ENCODE measurements at regions not wholly inside any gene's neighbourhood (a gene's known extent, or its start where the extent isn't known, plus 50 kb on each side); places are given as distances from the start of the nearest gene placed in this dataset.

DNA sequence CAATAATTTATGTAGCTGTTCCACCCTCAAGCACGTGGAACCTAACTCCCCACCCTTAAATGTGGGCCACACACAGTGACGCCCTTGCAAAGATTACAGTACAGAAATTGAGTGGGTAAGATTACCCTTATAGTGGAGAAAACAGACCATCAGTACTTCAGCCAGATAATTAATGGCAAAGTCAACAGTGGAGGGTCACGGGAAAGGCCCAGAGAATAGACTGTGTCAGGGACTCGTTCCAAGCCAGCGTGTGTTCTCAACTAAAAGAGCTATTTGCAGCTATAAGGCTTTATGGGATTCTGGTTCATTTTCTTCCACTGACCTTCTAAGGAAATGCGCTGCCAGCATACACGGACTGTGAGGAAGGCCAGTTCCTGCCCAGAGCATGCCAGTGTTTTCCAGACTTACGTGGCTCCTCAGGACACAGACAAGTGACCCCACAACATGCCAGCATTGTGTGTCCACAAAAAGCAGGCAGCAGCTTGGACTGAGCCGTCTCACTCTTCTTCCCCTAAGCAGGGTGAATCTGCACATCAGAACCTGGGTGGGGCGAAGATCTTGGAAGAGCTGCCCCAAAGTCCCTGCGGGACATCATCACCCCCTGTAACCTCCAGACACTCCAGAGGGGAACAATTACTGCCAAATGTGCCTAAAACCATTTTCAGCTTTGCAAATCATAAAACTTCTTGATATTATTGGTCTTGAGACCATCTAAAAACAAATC is 428.5 kb downstream of the OCA2 start:
- H3K4ac ChIP-seq (ENCODE audit: low read depth in 1 of 2, low read length in 2 of 2), result no peak overlapping the region
- no peak overlapping the region for H3K27ac ChIP-seq (ENCODE audit: low read length, poor library complexity, severe bottlenecking)
- H3K9me3 ChIP-seq (ENCODE audit: control insufficient read depth, low read length), result no peaks in the 10 kb centered on the region
- no peak overlapping the region for H2BK12ac ChIP-seq (ENCODE audit: low read length in 2 of 2)
- no peaks in the 10 kb centered on the region for H3K27me3 ChIP-seq (ENCODE audit: control insufficient read depth in 1 of 2, insufficient read depth in 1 of 2, low read length in 2 of 2)
- H3K36me3 ChIP-seq (ENCODE audit: control insufficient read depth in 1 of 2, insufficient read depth in 2 of 2, low read depth in 1 of 2, low read length in 2 of 2), result no peaks in the 10 kb centered on the region
- H4K8ac ChIP-seq (ENCODE audit: low read length), result no peak overlapping the region
- no peak overlapping the region for H3K14ac ChIP-seq (ENCODE audit: low read length in 2 of 2)
- H2BK15ac ChIP-seq (ENCODE audit: low read depth, poor library complexity, severe bottlenecking), result no peak overlapping the region
- no peak overlapping the region for H3K4me2 ChIP-seq (ENCODE audit: low read length, poor library complexity, severe bottlenecking)
- H4K91ac ChIP-seq (ENCODE audit: low read length), result no peak overlapping the region
- no peak overlapping the region for H3K23ac ChIP-seq (ENCODE audit: low read length in 2 of 2)
- H3K4me1 ChIP-seq (ENCODE audit: control insufficient read depth, insufficient read depth, low read depth, low read length), result peaks cover 2% of the 10 kb centered on the region
- no peak overlapping the region for H2BK120ac ChIP-seq (ENCODE audit: low read depth, low read length)
- WGBS, result 62% methylated on average over 10 of the region's 11 CpGs
- H3K79me1 ChIP-seq (replicated peaks; ENCODE audit: low read length, poor library complexity, severe bottlenecking), result no peaks in the 10 kb centered on the region
- no peak overlapping the region for H3K9ac ChIP-seq (ENCODE audit: low read length)
- no peak overlapping the region for H3K4me3 ChIP-seq (ENCODE audit: insufficient read depth in 1 of 2, low read depth in 1 of 2, low read length in 2 of 2)
- H2BK5ac ChIP-seq (ENCODE audit: low read depth, low read length, poor library complexity, severe bottlenecking), result no peak overlapping the region
- DNase-seq, result no peak
- no peak overlapping the region for H3K18ac ChIP-seq (ENCODE audit: low read depth in 1 of 2, low read length in 2 of 2)
- no peak overlapping the region for H2AK5ac ChIP-seq (ENCODE audit: low read length, severe bottlenecking)
- H2AFZ ChIP-seq (ENCODE audit: low read depth, low read length), result no peak overlapping the region

GRCh38 chr15:27669641-27670040 is 429.5 kb downstream of the OCA2 start:
- no peaks in the 10 kb centered on the region for H3K36me3 ChIP-seq (ENCODE audit: control insufficient read depth in 1 of 2, insufficient read depth in 2 of 2, low read depth in 1 of 2, low read length in 2 of 2)
- no peak overlapping the region for H3K27ac ChIP-seq (ENCODE audit: low read length, poor library complexity, severe bottlenecking)
- no peak overlapping the region for H4K91ac ChIP-seq (ENCODE audit: low read length)
- H3K4me2 ChIP-seq (ENCODE audit: low read length, poor library complexity, severe bottlenecking), result no peak overlapping the region
- no peak overlapping the region for H4K8ac ChIP-seq (ENCODE audit: low read length)
- H3K9ac ChIP-seq (ENCODE audit: low read length), result no peak overlapping the region
- H3K18ac ChIP-seq (ENCODE audit: low read depth in 1 of 2, low read length in 2 of 2), result no peak overlapping the region
- no peaks in the 10 kb centered on the region for H3K27me3 ChIP-seq (ENCODE audit: control insufficient read depth in 1 of 2, insufficient read depth in 1 of 2, low read length in 2 of 2)
- H2AFZ ChIP-seq (ENCODE audit: low read depth, low read length), result no peak overlapping the region
- DNase-seq, result no peak
- H3K14ac ChIP-seq (ENCODE audit: low read length in 2 of 2), result no peak overlapping the region
- H2BK12ac ChIP-seq (ENCODE audit: low read length in 2 of 2), result no peak overlapping the region
- H3K9me3 ChIP-seq (ENCODE audit: control insufficient read depth, low read length), result no peaks in the 10 kb centered on the region
- H2BK120ac ChIP-seq (ENCODE audit: low read depth, low read length), result no peak overlapping the region
- no peaks in the 10 kb centered on the region for H3K79me1 ChIP-seq (replicated peaks; ENCODE audit: low read length, poor library complexity, severe bottlenecking)
- H3K23ac ChIP-seq (ENCODE audit: low read length in 2 of 2), result no peak overlapping the region
- no peak overlapping the region for H2AK5ac ChIP-seq (ENCODE audit: low read length, severe bottlenecking)
- no peak overlapping the region for H2BK15ac ChIP-seq (ENCODE audit: low read depth, poor library complexity, severe bottlenecking)
- H3K4me3 ChIP-seq (ENCODE audit: insufficient read depth in 1 of 2, low read depth in 1 of 2, low read length in 2 of 2), result no peak overlapping the region
- H2BK5ac ChIP-seq (ENCODE audit: low read depth, low read length, poor library complexity, severe bottlenecking), result no peak overlapping the region
- WGBS, result 85% methylated on average over 10 of the region's 10 CpGs
- no peak overlapping the region for H3K4ac ChIP-seq (ENCODE audit: low read depth in 1 of 2, low read length in 2 of 2)
- peaks cover 2% of the 10 kb centered on the region for H3K4me1 ChIP-seq (ENCODE audit: control insufficient read depth, insufficient read depth, low read depth, low read length)

GRCh38 chr15:27668471-27669220 is 430.5 kb downstream of the OCA2 start:
- Histone ChIP-seq H2AK5ac (ENCODE audit: low read length, severe bottlenecking) (no peak overlapping the region), H3K9me3 (ENCODE audit: control insufficient read depth, low read length) (no peaks in the 10 kb centered on the region), H4K8ac (ENCODE audit: low read length) (no peak overlapping the region), H2BK120ac (ENCODE audit: low read depth, low read length) (no peak overlapping the region), H3K18ac (ENCODE audit: low read depth in 1 of 2, low read length in 2 of 2) (no peak overlapping the region), H3K79me1 (replicated peaks; ENCODE audit: low read length, poor library complexity, severe bottlenecking) (no peaks in the 10 kb centered on the region), H3K4me2 (ENCODE audit: low read length, poor library complexity, severe bottlenecking) (no peak overlapping the region), H3K4ac (ENCODE audit: low read depth in 1 of 2, low read length in 2 of 2) (no peak overlapping the region), H2AFZ (ENCODE audit: low read depth, low read length) (no peak overlapping the region), H2BK12ac (ENCODE audit: low read length in 2 of 2) (no peak overlapping the region), H3K36me3 (ENCODE audit: control insufficient read depth in 1 of 2, insufficient read depth in 2 of 2, low read depth in 1 of 2, low read length in 2 of 2) (no peaks in the 10 kb centered on the region), H3K4me1 (ENCODE audit: control insufficient read depth, insufficient read depth, low read depth, low read length) (peaks cover 2% of the 10 kb centered on the region), H3K23ac (ENCODE audit: low read length in 2 of 2) (no peak overlapping the region), H3K14ac (ENCODE audit: low read length in 2 of 2) (no peak overlapping the region), H3K27ac (ENCODE audit: low read length, poor library complexity, severe bottlenecking) (no peak overlapping the region), H2BK15ac (ENCODE audit: low read depth, poor library complexity, severe bottlenecking) (no peak overlapping the region), H2BK5ac (ENCODE audit: low read depth, low read length, poor library complexity, severe bottlenecking) (no peak overlapping the region), H4K91ac (ENCODE audit: low read length) (no peak overlapping the region), H3K9ac (ENCODE audit: low read length) (no peak overlapping the region), H3K4me3 (ENCODE audit: insufficient read depth in 1 of 2, low read depth in 1 of 2, low read length in 2 of 2) (no peak overlapping the region), H3K27me3 (ENCODE audit: control insufficient read depth in 1 of 2, insufficient read depth in 1 of 2, low read length in 2 of 2) (no peaks in the 10 kb centered on the region)
- WGBS, result 64% methylated on average over 7 of the region's 9 CpGs
- DNase-seq, result no peak

DNA sequence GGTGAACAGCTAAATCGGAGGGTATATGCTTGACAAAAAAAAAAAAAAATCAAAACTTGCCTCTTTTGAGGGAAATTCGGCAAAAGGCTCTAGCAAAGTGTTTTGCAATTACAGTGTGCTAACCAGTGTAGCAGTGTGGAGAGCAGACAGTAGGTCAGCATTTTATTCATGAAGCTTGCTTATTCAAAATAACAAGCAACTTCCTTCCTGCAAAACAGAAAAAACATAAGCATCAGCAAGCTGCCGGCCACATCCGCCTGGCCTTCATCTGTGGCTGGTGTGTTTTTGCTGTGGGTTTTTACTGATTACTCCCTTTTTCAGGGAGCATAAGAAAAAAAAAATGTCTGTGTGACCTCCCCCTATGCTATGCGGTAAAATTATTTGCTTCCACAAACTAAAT is 434.1 kb downstream of the OCA2 start:
- Histone ChIP-seq H3K9ac (ENCODE audit: low read length) (no peak overlapping the region), H3K23ac (ENCODE audit: low read length in 2 of 2) (no peak overlapping the region), H3K4ac (ENCODE audit: low read depth in 1 of 2, low read length in 2 of 2) (no peak overlapping the region), H3K79me1 (replicated peaks; ENCODE audit: low read length, poor library complexity, severe bottlenecking) (no peaks in the 10 kb centered on the region), H2BK15ac (ENCODE audit: low read depth, poor library complexity, severe bottlenecking) (no peak overlapping the region), H3K9me3 (ENCODE audit: control insufficient read depth, low read length) (peaks cover 4% of the 10 kb centered on the region), H2BK12ac (ENCODE audit: low read length in 2 of 2) (no peak overlapping the region), H3K36me3 (ENCODE audit: control insufficient read depth in 1 of 2, insufficient read depth in 2 of 2, low read depth in 1 of 2, low read length in 2 of 2) (no peaks in the 10 kb centered on the region), H4K91ac (ENCODE audit: low read length) (no peak overlapping the region), H3K4me2 (ENCODE audit: low read length, poor library complexity, severe bottlenecking) (no peak overlapping the region), H3K14ac (ENCODE audit: low read length in 2 of 2) (no peak overlapping the region), H2AFZ (ENCODE audit: low read depth, low read length) (no peak overlapping the region), H3K4me1 (ENCODE audit: control insufficient read depth, insufficient read depth, low read depth, low read length) (no peaks in the 10 kb centered on the region), H2BK5ac (ENCODE audit: low read depth, low read length, poor library complexity, severe bottlenecking) (no peak overlapping the region), H3K27me3 (ENCODE audit: control insufficient read depth in 1 of 2, insufficient read depth in 1 of 2, low read length in 2 of 2) (no peaks in the 10 kb centered on the region), H2BK120ac (ENCODE audit: low read depth, low read length) (no peak overlapping the region), H2AK5ac (ENCODE audit: low read length, severe bottlenecking) (no peak overlapping the region), H4K8ac (ENCODE audit: low read length) (no peak overlapping the region), H3K4me3 (ENCODE audit: insufficient read depth in 1 of 2, low read depth in 1 of 2, low read length in 2 of 2) (no peak overlapping the region), H3K18ac (ENCODE audit: low read depth in 1 of 2, low read length in 2 of 2) (no peak overlapping the region), H3K27ac (ENCODE audit: low read length, poor library complexity, severe bottlenecking) (no peak overlapping the region)
- 72% methylated on average over 4 of the region's 5 CpGs for WGBS
- DNase-seq, result no peak
